Stimulated activated CD8-positive, alpha-beta memory T cell treated with anti-CD3 and anti-CD28 coated beads, Interleukin-7, amount 100 ng/mL, for 48 hours (primary cell): ENCODE measurements at regions not wholly inside any gene's neighbourhood (a gene's known extent, or its start where the extent isn't known, plus 50 kb on each side); places are given as distances from the start of the nearest gene placed in this dataset.

Experiments used
- DNase-seq, 2 donors: peaks; one replicate each; pipeline ENCODE4 v3.0.0-alpha.2; 2020; ENCODE audit warnings: low read depth in 1 of 2; ENCODE audit errors: extremely low read depth in 1 of 2

- DNase-seq = no peak
Measured at GRCh38 chr1:87863317-87863716, 534.6 kb downstream of the LMO4 start.

- no peak for DNase-seq
Measured at GRCh38 chr1:87864676-87865075, 536.0 kb downstream of the LMO4 start.

- no peak for DNase-seq
Measured at GRCh38 chr1:87866416-87866815, 537.7 kb downstream of the LMO4 start.

GRCh38 chr1:87867626-87868025 is 538.9 kb downstream of the LMO4 start:
- DNase-seq = no peak

GRCh38 chr1:87869567-87869966 is 540.9 kb downstream of the LMO4 start:
- no peak for DNase-seq

- no peak for DNase-seq
Measured at GRCh38 chr1:87872189-87872588, 543.5 kb downstream of the LMO4 start.

GRCh38 chr1:87872692-87873091 is 544.0 kb downstream of the LMO4 start:
- no peak for DNase-seq

GRCh38 chr1:87878873-87879272 is 550.2 kb downstream of the LMO4 start:
- DNase-seq = no peak

GRCh38 chr1:87880098-87880760 is 551.5 kb downstream of the LMO4 start:
- no peak for DNase-seq

GRCh38 chr1:87880764-87881163 is 552.1 kb downstream of the LMO4 start:
- DNase-seq = no peak

GRCh38 chr1:87883906-87884305 is 555.2 kb downstream of the LMO4 start:
- DNase-seq = no peak

- no peak for DNase-seq
Measured at GRCh38 chr1:87884581-87884980, 555.9 kb downstream of the LMO4 start.

GRCh38 chr1:87885278-87886025 is 556.8 kb downstream of the LMO4 start:
- no peak for DNase-seq

GRCh38 chr1:87887100-87887499 is 558.4 kb downstream of the LMO4 start:
- no peak for DNase-seq

- no peak for DNase-seq
Measured at GRCh38 chr1:87888446-87888845, 559.8 kb downstream of the LMO4 start.

- no peak for DNase-seq
Measured at GRCh38 chr1:87894062-87894461, 565.4 kb downstream of the LMO4 start.

- DNase-seq = no peak
Measured at GRCh38 chr1:87897481-87897880, 568.8 kb downstream of the LMO4 start.

- no peak for DNase-seq
Measured at GRCh38 chr1:87898431-87898830, 569.8 kb downstream of the LMO4 start.

- DNase-seq = no peak
Measured at GRCh38 chr1:87899017-87899416, 570.3 kb downstream of the LMO4 start.

- no peak for DNase-seq
Measured at GRCh38 chr1:87899746-87900145, 571.1 kb downstream of the LMO4 start.

- no peak for DNase-seq
Measured at GRCh38 chr1:87902830-87903229, 574.1 kb downstream of the LMO4 start.

GRCh38 chr1:87903242-87903641 is 574.6 kb downstream of the LMO4 start:
- DNase-seq = no peak

- DNase-seq = no peak
Measured at GRCh38 chr1:87904651-87905050, 576.0 kb downstream of the LMO4 start.
